IgD-negative memory B cell (primary cell): ENCODE measurements at regions not wholly inside any gene's neighbourhood (a gene's known extent, or its start where the extent isn't known, plus 50 kb on each side); places are given as distances from the start of the nearest gene placed in this dataset.
"Not testable (repeated sequence)": the region's sequence is repeated elsewhere in the genome, so short reads cannot be mapped to it uniquely, and the experiment has no call there.

Experiments
- H3K27ac Mint-ChIP-seq, 3 donors: one replicate each; pipeline ENCODE4 v1.8.0; 2020 to 2022; ENCODE audit warnings: mild to moderate bottlenecking in 3 of 3, mixed read lengths in 3 of 3, moderate library complexity in 1 of 3
- H3K27me3 Mint-ChIP-seq: one replicate; pipeline ENCODE4 v1.8.0; 2021; ENCODE audit warnings: mixed read lengths
- H3K36me3 Mint-ChIP-seq: one replicate; pipeline ENCODE4 v1.8.0; 2020; ENCODE audit warnings: mild to moderate bottlenecking, mixed read lengths
- H3K4me1 Mint-ChIP-seq, 3 donors: one replicate each; pipeline ENCODE4 v1.8.0; 2020 to 2022; ENCODE audit warnings: mixed read lengths in 3 of 3, mild to moderate bottlenecking in 1 of 3
- H3K4me3 Mint-ChIP-seq, 4 donors: one replicate each; pipeline ENCODE4 v1.8.0; 2020 to 2022; ENCODE audit warnings: mild to moderate bottlenecking in 4 of 4, mixed read lengths in 4 of 4, moderate library complexity in 3 of 4
- H3K9me3 Mint-ChIP-seq, 3 donors: one replicate each; pipeline ENCODE4 v1.8.0; 2020 to 2021; ENCODE audit warnings: mixed read lengths in 3 of 3, mild to moderate bottlenecking in 1 of 3

DNA sequence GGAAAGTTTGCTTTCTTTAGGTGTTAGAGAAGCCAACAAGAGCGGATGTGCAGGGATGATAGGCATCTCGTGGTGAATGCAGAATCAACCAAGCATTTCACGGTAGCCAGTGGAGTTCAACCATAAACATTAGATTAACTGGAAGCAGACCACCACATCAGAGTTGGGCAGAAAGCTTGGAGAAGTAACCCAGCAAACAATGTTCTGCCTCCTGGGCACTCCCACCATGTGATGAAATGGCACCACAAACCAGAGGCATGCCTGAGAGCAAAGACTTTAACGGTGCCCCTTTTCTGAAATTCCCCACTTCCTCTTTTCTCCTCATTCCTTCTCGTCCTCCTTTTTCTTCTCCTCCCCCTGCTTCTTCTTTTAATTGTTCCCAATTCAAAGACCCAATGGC lies 193.5 kb upstream of the ANKFN1 start:
- Mint-ChIP-seq H3K4me3 (no peak overlapping the region), H3K4me1 (no peaks in the 10 kb centered on the region), H3K27me3 (peaks cover 1% of the 10 kb centered on the region), H3K9me3 (peaks cover 0 to 2% (median 0%) of the 10 kb centered on the region in 3 donors), H3K36me3 (peaks cover 2% of the 10 kb centered on the region), H3K27ac (no peak overlapping the region)

DNA sequence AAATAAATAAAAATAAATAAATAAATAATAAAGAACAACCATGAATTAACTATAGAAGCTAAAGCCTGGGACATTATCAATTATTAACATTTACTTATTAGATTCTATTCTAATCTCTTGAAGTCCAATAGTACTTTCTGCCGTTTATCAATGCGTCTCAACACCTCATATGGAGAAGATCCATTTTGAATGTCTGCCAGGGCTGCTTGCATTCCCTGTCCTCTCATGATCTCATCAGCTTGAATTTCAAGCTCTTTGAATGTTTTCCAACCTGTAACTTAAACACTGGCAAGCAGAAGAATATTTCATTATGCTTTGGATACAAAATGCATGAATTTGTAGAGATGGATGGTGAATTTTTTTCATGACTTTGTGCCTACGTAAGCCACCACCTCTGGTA lies 191.9 kb upstream of the ANKFN1 start:
- Mint-ChIP-seq H3K36me3 (peaks cover 2% of the 10 kb centered on the region), H3K9me3 (peaks cover 0 to 2% (median 0%) of the 10 kb centered on the region in 3 donors), H3K27me3 (peaks cover 1% of the 10 kb centered on the region), H3K4me1 (no peaks in the 10 kb centered on the region), H3K4me3 (no peak overlapping the region), H3K27ac (no peak overlapping the region)

DNA sequence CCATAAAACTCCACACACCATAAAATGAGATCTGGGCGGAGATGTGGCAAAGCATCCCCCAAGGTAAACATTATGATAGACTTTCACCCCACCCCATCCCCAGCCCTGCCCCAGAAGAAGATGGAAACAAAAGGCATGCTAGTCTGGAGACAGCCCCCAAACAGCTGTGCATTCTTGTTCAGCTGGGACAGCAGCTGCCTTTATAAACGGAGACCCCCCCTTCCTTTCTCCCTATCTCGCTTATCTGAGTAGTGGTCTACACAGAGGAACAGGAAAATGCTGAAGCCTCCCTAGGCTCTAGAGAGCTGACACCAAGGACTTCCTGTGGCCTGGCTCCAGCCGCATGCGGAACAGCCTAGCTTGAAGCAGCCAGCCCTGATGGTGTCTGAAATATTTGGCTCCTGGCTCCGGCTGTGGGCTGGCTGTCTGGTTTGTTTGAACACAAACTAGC lies 190.3 kb upstream of the ANKFN1 start:
- Mint-ChIP-seq H3K27me3 (peaks cover 1% of the 10 kb centered on the region), H3K36me3 (peaks cover 2% of the 10 kb centered on the region), H3K9me3 (peaks cover 0 to 2% (median 0%) of the 10 kb centered on the region in 3 donors), H3K4me3 (no peak overlapping the region), H3K4me1 (no peaks in the 10 kb centered on the region), H3K27ac (no peak overlapping the region)

DNA sequence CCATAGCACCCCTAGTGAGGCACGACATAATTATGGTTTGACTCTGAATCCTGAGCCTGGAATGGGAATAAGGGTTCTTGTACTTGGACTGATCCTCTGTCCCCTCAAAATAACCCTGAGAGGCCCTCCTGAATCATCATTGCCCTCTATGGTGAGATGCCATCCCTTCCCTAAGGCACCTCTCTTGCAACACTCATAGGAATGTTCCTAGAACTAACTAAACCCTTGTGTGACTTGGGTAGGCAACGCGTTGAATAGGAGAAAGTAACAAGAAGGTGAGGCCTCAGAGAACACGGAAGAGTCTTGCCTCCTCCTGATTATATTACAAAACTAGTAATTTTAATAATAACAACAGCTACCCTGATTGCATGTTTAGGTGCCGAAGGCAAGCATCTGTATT lies 189.1 kb upstream of the ANKFN1 start:
- peaks cover 0 to 2% (median 0%) of the 10 kb centered on the region in 3 donors for H3K9me3 Mint-ChIP-seq
- H3K36me3 Mint-ChIP-seq, result peaks cover 2% of the 10 kb centered on the region
- no peak overlapping the region for H3K4me3 Mint-ChIP-seq
- no peak overlapping the region for H3K27ac Mint-ChIP-seq
- H3K4me1 Mint-ChIP-seq, result no peaks in the 10 kb centered on the region
- H3K27me3 Mint-ChIP-seq, result peaks cover 1% of the 10 kb centered on the region

DNA sequence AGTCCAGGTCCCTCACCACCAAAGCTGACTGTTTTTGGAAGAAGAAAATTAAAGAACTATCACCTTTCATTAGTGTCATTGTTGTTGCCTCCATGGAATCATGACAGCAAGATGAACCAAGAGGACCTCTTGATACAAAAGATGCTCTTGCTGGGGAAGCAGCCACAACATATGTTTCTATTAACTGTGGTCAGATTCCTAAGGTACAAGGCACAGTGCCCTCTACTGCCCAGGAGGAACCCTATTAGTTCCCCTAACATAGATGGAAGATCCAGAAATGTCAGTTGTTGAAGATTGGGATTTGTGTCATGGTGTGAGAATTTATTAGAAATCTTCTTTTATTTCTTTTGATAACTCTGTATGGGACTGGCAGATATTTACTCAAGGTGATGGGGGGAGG lies 188.2 kb upstream of the ANKFN1 start:
- Mint-ChIP-seq H3K27me3 (peaks cover 1% of the 10 kb centered on the region), H3K4me3 (no peak overlapping the region), H3K36me3 (peaks cover 2% of the 10 kb centered on the region), H3K9me3 (peaks cover 0 to 2% (median 0%) of the 10 kb centered on the region in 3 donors), H3K27ac (no peak overlapping the region), H3K4me1 (no peaks in the 10 kb centered on the region)

DNA sequence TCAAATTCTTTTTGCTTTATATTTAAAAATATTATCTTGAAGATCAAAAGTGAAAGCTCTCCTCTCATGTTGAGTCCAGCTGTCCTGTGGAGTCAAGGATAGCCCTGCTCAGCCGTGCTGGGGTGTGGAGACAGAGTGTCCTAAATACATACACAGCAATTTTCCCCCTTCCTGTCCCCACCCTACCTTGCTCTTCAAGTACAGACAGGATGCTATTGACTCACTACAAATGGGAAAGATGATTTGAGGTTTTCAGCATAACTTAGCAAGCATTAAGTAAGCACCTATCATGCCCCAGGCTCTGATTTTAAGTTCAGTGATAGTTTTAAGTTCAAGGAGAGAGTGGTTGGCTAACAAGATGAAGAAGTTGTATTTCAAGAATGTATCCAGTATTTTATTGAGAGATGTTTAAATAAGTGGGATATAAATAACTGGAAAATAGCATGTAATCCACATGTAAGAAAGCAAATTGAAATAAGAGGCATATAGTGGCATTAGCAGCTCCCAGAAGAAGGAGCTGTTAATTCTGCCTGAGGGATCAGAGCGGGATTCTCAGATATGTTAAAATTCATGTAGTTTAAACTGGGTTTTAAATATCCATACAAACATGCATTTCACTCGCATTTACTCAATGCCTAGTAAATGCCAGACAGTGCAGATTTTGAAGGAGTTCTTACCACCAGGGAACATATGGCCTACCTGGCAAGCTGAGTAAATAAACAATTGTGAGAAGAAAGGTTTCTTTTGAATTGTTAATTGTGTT lies 183.5 kb upstream of the ANKFN1 start:
- Mint-ChIP-seq H3K4me3 (no peak overlapping the region), H3K4me1 (no peaks in the 10 kb centered on the region), H3K27ac (no peak overlapping the region), H3K27me3 (peaks cover 3% of the 10 kb centered on the region), H3K36me3 (no peaks in the 10 kb centered on the region), H3K9me3 (no peaks in the 10 kb centered on the region)

DNA sequence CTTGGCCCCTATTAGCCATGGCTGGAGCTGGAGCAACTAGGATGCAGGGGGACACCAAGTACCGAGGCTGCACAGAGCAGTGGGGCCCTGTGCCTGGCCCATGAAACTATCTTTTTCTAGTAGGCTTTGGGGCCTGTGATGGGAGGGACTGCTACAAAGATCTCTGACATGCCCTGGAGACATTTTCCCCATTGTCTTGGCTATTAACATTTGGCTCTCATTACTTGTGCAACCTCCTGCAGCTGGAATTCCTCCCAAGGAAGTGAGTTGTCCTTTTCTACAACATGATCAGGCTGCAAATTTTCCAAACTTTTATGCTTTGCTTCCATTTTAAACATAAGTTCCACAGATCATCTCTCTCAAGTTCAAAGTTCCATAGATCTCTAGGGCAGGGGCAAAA lies 174.7 kb upstream of the ANKFN1 start:
- no peak overlapping the region for H3K4me3 Mint-ChIP-seq
- H3K27me3 Mint-ChIP-seq, result no peaks in the 10 kb centered on the region
- H3K36me3 Mint-ChIP-seq, result no peaks in the 10 kb centered on the region
- H3K27ac Mint-ChIP-seq, result no peak overlapping the region
- H3K9me3 Mint-ChIP-seq, result peaks cover 0 to 1% (median 0%) of the 10 kb centered on the region in 3 donors
- H3K4me1 Mint-ChIP-seq, result no peaks in the 10 kb centered on the region

DNA sequence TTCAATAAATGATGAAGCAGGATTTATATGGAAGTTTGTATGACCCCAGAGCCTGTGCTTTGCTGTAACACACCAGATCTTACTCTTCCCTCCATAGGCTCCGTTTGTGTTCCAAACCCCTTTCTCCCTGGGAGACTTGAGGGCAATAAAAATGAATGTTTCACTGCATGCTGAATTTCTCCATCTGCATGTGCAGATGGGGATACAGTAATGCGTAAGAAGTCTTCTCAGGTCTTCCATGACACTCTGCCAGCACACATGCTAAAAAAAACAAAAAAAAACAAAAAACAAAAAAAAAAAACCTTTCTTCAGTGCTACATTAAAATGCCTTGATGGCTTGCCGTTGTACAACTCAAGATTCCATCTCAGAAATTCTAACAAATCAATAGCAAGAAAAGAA lies 170.2 kb upstream of the ANKFN1 start:
- Mint-ChIP-seq H3K36me3 (no peaks in the 10 kb centered on the region), H3K27me3 (no peaks in the 10 kb centered on the region), H3K4me3 (no peak overlapping the region), H3K9me3 (peaks cover 0 to 11% (median 2%) of the 10 kb centered on the region in 3 donors), H3K4me1 (no peaks in the 10 kb centered on the region), H3K27ac (no peak overlapping the region)

DNA sequence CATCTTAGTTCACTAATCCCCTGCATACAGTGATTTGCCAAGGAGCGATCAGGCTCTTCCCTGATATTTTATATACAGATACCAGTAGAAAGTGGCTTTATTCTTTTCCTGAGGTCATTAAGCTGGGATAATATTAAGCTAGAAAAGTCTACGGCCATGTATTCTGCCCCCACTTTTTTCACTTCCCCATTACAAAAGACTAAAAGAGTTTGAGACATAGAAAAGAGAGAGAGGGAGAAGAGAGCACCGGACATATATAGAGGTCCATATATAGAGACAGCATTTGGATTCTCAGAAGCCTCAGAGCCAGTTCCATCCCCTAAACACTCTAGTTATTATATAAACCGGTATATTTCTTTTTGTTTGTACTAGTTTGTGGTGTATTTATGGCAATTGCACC lies 166.5 kb upstream of the ANKFN1 start:
- no peak overlapping the region for H3K27ac Mint-ChIP-seq
- no peak overlapping the region for H3K4me3 Mint-ChIP-seq
- peaks cover under 1 to 14% (median 2%) of the 10 kb centered on the region in 3 donors for H3K9me3 Mint-ChIP-seq
- H3K4me1 Mint-ChIP-seq, result no peaks in the 10 kb centered on the region
- H3K27me3 Mint-ChIP-seq, result no peaks in the 10 kb centered on the region
- no peaks in the 10 kb centered on the region for H3K36me3 Mint-ChIP-seq

DNA sequence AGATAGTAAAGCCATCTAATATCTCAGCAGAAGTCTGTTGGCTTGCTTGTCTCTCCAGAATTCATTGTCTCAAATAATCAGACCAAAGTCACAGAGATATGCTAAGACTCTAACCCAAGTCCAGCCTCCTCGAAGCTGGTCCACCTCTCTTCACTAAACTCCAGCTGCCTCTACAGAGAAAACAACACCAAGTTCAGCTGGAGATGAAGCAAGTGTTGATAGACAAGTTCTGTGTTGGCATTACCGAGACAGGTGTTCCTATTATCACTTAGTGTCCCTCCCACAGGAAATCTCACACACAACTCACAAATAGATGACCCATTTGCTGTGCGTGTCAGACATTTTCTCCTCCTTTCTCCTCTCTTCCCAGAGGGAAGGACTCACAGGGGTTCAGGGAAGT lies 164.4 kb upstream of the ANKFN1 start:
- Mint-ChIP-seq H3K27ac (no peak overlapping the region), H3K36me3 (no peaks in the 10 kb centered on the region), H3K9me3 (peaks cover 4 to 15% (median 13%) of the 10 kb centered on the region in 3 donors), H3K4me1 (no peaks in the 10 kb centered on the region), H3K4me3 (no peak overlapping the region), H3K27me3 (no peaks in the 10 kb centered on the region)

DNA sequence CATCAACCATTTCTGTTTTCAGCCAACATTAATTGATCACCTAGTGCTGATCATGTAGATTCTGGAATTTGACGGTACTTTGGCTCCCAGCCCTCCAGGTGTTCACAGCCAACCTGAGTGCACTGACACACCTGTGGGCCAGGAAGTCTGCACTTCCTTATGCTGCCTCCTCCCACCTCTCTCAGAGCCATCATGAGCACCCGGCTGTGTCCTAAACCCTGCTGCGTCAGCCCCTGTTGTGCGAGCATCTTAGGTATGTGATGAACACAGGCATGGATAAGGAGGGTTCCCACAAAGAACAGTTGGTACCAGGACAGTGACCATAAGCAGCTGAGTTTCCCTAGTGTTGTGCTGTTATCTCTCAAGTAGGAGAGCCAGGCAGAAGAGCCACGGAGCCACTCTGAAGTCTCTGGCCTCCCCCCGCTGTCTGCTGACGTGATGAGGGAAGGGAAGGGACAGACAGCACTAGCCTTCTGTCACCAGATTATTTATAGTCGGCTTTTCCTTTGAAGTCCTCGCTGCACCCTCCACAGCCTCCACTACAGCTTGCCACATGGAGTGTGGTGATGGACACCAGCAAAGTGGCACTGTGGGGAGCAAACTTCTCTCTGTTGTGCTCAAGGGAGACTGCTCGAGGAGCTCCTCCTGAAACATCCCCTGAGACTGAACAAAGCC lies 162.8 kb upstream of the ANKFN1 start:
- Mint-ChIP-seq H3K27me3 (peaks cover 1% of the 10 kb centered on the region), H3K27ac (no peak overlapping the region), H3K9me3 (peaks cover 5 to 22% (median 11%) of the 10 kb centered on the region in 3 donors), H3K36me3 (no peaks in the 10 kb centered on the region), H3K4me3 (no peak overlapping the region), H3K4me1 (no peaks in the 10 kb centered on the region)

DNA sequence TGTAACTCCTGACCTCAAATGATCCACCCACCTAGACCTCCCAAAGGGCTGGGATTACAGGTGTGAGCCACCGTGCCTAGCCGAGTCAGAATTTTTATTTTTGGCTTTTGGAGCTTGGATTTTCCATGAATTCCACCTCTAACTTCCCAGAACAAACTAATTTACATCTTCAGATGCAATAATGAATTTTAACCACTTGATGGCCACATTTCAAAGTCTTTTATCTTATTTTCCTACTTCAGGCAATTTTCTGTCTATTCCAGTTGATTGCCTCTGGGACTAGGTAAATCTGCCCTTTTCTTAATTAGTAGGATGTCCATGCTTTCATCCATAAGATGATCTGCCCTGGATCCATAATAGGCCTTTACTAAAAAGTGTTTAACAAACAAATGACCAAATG lies 156.4 kb upstream of the ANKFN1 start:
- H3K27me3 Mint-ChIP-seq, result peaks cover 1% of the 10 kb centered on the region
- H3K9me3 Mint-ChIP-seq, result peaks cover 4 to 22% (median 5%) of the 10 kb centered on the region in 3 donors
- no peaks in the 10 kb centered on the region for H3K4me1 Mint-ChIP-seq
- H3K4me3 Mint-ChIP-seq, result no peak overlapping the region
- H3K27ac Mint-ChIP-seq, result no peak overlapping the region
- H3K36me3 Mint-ChIP-seq, result no peaks in the 10 kb centered on the region

DNA sequence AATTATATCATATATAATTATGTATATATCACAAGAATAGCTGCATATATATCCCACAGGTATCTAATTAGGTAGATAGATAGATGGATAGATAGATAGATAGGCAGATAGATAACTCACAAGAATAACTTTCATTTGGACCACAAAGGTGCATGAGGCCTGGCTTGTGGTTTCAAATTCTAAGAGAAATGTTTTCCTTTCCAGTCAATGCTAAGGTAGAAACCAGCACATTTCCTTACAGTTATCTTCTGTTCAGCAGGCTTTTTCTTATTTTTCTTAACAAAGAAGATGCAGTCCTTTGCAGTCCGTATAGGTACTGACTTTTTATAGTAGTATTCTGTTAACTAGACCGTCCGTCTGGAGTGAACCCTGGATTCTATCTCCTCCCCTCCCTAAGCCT lies 152.9 kb upstream of the ANKFN1 start:
- H3K27ac Mint-ChIP-seq, result no peak overlapping the region
- H3K9me3 Mint-ChIP-seq, result no peaks in the 10 kb centered on the region
- no peaks in the 10 kb centered on the region for H3K27me3 Mint-ChIP-seq
- no peaks in the 10 kb centered on the region for H3K4me1 Mint-ChIP-seq
- no peaks in the 10 kb centered on the region for H3K36me3 Mint-ChIP-seq
- no peak overlapping the region for H3K4me3 Mint-ChIP-seq

DNA sequence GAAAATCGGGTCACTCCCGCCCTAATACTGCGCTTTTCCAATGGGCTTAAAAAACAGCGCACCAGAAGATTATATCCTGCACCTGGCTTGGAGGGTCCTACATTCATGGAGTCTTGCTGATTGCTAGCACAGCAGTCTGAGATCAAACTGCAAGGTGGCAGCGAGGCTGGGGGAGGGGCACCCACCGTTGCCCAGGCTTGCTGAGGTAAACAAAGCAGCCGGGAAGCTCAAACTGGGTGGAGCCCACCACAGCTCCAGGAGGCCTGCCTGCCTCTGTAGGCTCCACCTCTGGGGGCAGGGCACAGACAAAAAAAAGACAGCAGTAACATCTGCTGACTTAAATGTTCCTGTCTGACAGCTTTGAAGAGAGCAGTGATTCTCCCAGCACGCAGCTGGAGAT lies 150.6 kb upstream of the ANKFN1 start:
- H3K9me3 Mint-ChIP-seq, H3K27ac Mint-ChIP-seq, H3K4me3 Mint-ChIP-seq, H3K4me1 Mint-ChIP-seq, H3K27me3 Mint-ChIP-seq, H3K36me3 Mint-ChIP-seq: not testable (repeated sequence)

DNA sequence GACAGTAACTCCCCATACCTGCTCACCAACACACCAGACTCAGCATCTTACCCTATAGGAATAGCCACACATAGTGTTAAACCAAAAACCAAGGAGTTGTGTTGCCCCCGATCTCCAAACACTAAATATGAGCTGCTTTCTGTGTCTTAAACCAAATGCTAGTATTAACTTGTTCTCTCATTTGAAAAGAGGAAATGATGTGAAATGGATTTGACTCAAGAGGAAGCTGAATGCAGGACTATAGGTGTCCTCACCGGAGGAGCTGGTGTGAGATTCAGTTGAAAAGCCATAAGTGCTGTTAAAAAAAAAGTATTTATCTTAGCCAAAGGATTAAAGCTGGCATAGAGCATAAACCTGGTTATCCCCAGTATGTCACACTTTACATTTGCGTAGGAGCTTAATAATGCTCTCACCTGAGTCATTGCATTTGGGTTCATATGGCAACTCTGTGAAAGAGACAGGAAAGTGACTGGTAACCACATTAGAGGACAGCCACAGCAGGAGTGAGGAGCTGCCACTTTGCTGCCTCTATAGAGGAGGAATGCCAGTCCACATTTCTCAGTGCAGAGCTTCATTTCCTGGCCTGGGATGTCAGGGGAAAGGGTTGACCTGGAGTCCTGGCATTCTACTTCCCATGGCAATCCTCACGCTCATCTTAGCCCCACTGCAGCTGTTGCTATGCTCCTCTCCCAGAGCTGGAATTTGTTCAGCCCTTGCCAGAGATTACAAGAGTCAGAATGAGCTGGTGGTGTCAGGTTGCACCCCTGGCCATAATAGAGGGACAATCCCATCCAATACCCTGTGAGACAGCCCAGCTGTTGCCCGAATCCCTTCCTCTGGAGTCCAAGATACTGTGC lies 143.3 kb upstream of the ANKFN1 start:
- H3K36me3 Mint-ChIP-seq, result no peaks in the 10 kb centered on the region
- peaks cover 0 to 7% (median 2%) of the 10 kb centered on the region in 3 donors for H3K9me3 Mint-ChIP-seq
- H3K27me3 Mint-ChIP-seq, result peaks cover 1% of the 10 kb centered on the region
- no peak overlapping the region for H3K27ac Mint-ChIP-seq
- H3K4me3 Mint-ChIP-seq, result no peak overlapping the region
- H3K4me1 Mint-ChIP-seq, result no peaks in the 10 kb centered on the region
